Mucosa of gallbladder (tissue), 1 donor: ENCODE measurements at regions not wholly inside any gene's neighbourhood (a gene's known extent, or its start where the extent isn't known, plus 50 kb on each side); places are given as distances from the start of the nearest gene placed in this dataset.
A peak's percentile ranks its signal among the peaks of the same experiment; 100 is the strongest.

Experiments
- DNase-seq: peaks from one replicate; pipeline ENCODE4 v3.0.0-alpha.2; 2020; ENCODE audit warnings: low spot score
- donor health status: DM: no; HTN: no; CAD: no.

DNA sequence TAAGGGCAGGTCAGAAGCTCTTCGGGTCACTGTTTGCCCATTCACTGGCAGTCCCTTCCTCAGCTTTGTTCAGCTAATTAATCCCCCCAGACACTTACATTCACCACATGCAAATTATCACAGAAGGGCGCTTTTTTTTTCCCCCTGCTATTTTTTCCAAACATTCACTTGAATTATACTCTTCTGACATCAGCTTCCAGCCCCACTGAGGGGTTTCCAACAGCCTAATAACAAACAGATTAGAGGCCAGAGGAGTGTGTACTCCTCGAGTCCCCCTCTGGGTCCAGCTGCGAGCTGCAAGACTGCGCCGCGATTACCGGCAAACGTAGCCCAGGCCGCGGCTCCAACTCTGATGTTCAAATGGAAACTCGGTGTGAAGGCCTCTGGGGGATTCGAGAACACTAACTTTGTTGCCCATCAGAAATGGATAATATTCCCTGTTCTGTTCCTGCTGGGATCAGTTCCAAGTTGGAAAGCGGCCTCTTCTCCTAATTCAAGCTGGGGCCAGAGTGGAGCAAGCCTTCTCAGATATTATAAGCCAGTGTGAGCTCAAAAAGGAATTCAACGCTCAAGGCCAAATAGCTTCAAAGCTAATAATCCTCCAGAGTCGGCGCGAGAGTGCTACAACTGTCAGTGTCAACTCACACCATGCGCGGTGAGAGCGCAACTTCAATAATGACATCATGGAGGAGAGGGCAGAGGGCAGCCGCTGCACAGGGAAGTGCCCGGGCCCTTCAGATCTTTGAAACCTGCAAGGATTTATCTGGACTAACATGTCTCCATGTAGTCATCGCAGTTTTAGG is 560.8 kb downstream of the BNC2 start:
- peak; percentile 66 for DNase-seq

DNA sequence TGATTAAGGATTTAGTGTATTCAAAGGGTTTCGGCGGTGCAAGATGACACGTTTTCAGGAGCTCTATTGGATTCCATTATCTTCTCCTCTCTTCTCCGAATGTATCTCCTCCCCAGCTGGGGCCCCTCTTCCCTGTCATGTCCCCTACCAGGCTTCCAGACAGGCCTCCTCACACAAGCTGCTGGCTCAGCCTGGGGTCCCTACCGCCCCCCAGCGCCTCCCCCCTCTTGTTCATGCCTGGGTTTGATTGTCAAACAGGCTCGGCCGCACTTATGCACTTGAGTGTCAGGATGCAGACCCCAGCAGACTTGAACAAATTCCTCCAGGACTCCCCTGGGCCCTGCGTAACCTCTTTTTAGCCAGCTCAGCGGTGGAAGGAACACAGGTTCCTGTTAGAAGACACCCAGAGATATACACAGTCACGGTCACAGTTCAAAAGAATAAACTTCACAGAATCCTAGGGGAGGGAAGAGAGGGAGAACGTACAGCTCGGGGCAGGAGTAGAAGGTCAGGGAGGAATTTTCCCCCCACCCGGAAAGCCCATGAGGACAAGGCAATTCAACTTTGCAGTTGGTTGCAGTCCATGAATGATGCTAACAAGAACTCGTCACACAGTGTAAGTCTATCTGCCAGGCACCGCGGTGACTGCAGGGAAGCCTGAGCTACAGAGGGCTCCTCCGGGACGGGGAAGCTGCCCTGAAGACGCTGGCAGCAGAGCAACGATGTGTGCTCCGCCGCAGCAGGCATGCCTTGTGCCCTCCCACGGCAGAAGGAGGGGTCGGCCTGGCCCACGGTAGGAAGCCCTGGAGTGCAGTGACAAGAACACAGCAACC is 560.0 kb downstream of the BNC2 start:
- no peak for DNase-seq

DNA sequence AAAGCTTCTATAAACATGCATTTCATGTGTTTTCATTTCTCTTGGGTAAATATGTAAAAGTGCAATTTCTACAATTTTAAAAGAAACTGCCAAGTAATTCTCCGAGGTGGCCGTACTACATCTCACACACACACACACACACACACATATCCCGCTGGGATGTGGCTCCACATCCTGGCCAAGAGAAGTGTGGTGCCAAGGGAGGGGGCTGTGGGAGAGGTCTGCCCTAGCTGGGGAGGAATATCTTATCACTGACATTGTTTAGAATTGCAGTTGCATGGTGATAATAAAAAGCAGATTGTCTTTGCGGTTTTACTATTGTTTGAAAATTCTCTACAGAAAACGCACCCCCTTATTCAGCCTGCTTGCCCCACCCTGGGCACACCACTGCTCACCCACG is 558.4 kb downstream of the BNC2 start:
- no peak for DNase-seq

DNA sequence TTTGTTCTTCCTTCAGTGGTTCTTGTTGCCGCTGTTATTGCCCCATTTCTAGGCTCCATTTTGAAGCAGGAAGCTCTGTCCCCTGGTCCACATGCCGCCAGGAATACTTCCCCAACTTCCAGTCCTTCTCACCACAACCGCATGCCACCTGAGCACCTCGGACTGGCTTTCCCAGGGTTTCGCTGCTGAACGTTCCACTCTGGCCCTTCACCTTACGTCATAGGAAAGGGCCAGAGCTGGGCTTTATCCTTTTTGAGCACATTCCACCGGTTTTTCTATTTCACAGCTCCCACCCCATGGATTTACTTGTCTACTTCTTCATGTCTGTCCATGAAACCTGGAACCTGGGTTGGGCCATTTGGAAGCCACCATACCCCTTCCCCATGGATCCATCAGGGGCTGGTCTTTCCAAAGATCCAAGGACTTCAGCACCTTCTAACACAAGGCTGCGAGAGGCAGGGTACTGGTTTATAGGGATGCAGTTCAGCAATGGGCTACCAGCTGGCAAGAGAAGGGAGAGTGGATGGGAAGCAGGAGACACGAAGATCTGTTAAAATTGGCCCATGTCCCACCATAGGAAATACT is 557.4 kb downstream of the BNC2 start:
- no peak for DNase-seq

DNA sequence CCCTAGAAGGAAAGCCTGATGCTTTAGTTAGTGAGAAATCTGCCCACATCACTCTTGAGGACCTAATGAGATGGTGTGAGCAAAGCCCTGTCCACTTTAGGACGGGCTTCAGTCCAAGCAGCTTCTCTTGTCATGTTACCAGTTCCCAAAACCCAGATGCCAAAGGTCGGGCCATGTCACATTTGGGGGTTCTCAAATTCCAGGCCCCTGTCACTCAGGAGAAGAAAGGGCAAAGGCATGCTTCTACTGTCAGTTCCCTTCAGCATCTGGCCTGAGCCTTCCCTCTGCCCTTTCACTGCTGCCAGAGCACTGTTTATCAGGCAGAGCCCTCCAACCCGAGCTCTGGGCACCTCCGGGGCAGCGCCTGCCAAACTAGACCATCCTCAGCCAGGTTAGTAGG is 556.0 kb downstream of the BNC2 start:
- no peak for DNase-seq

DNA sequence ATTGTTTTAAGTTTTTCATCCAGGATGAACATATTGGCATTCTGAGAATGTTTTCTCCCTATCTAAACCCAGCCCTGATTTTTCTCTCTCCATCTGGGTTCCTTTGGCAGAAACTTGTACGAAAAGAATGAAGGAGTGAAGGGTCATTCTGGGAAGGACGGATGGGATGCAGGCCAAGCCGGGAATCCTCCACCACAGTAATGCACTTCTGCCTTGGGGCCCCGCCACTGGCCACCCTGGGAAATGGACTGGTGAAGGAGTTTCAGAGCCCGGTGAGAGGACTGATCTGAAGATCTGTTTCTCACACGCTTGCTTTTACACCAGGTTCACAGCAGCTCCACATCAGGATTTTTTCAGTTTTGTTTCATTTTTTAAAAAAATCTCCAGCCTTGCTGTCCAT is 554.8 kb downstream of the BNC2 start:
- no peak for DNase-seq

DNA sequence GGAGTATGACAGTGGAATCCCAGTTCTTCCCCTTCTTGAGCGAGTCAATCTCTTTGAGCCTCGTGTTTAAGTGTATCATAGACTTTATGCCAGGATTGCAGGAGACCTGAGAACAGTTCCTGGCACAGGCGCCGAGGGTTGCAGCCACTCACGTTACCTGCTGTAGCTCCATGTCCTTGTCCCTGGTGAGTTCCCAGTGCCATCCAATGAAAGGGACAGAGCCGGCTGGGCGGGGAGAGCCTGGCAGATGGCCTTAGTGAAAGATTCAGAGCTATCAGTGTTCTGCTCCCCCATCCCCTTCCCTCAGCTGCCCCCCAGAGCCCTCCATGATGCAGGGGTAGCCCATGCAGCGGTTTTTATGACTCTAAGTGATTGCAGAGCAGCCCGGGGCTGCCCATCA is 554.0 kb downstream of the BNC2 start:
- DNase-seq: no peak

DNA sequence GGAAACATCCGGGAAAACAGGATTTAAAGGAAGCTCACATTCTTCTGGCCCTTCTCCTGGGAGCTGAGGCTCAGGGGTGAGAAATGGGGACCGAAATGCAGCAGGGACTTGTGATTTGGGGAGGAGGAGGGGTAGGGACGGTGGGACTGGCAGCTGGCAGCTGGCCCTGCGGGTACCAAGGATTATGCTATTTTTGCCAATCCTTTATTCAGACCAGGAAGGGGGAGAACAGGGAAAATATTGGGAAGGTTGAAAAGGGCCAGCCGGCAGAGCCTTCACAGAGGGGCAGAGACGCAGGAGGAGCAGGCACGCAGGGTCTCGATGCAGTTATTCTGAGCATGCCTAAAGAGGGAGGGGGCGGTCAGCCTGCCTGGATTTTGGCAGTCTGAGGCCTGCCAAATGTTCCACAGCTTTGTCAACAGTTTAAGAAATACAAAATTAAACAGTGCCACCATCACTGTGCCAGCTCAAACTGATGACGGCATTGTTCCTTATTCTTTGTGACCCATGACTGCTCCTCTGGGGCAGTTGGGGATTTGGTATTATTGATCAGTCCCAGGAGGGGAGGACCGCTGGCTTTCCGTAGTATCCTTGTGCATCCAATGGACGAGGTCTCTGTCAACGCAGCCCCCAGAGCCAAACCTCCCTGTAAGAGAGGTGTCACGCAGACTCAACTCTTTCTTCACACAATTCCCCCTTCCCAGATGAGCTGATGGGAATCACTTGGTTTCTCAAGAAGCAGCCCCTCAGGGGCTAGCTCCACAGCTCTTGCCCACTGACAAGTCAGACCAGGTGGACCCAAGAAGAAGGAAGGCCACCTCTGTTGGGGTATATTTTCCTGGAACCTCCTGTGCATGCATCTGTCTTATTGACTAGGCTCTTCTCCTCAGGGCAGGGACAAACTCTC is 553.3 kb downstream of the BNC2 start:
- no peak for DNase-seq

DNA sequence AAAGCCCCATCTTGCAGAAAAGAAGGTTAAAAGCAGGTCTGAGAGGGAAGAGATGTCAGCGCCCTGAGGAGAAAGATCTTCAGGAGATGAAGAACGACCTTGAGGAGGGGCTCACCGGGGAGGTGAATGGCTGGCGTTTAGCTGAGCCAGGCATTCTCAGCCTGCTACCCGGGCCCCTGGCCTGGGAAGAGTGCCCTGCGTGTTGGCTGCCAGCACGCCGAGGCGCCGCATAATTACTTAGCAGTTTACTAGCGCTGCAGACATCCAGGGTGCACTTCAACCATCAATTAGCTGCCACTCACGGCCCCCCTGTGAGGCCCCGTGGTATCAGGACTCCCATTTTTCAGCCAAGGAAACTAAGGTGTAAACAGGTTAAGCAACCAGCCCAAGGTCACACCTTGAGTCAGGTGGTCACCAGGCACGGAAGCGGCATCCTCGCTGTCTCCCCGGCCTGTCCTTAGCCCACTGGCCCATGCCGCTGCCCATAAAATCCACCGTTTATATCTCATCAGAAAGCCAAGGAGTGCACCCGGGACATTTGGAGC is 551.9 kb downstream of the BNC2 start:
- no peak for DNase-seq

DNA sequence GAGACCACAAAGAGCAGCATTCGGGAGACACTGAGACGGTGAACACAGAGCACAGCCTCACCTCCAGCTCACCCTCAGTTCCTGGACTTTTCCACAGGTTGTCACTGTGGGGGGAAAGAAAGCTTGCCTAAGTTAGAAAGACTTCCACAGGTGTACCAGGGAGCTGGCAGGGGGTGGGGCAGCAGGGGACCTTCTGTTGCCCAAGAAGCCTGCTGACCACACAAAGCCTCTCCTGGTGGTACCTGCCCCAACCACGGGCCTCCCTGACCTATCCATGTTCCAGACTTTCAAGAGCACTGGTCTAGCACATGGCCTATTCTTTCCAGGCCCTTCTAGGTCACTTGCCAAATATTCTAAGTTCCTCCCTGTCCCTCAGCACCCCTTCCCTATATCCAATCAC is 550.8 kb downstream of the BNC2 start:
- no peak for DNase-seq

DNA sequence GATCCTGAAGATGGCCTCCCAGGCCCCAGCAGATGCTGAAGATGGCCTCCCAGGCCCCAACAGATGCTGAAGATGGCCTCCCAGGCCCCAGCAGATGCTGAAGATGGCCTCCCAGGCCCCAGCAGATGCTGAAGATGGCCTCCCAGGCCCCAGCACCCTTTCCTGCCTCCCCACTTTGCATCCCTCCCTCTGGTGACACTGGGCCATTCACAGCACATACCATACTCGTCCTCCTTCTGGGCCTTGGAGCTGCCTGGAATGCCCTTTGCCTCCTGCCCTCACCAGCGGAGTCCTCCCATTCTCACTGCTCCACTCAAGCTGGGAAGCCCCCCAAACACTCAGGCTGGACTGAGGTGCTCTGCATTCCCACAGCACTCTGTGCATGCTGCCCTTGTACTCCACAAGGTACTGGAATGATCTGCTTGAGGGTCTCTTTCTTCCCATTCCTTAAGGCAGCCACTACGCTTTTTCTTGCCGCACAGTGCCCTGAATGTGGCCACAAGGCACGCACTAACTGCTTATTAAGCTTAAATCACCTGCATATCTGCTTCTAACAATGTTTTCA is 550.0 kb downstream of the BNC2 start:
- no peak for DNase-seq

DNA sequence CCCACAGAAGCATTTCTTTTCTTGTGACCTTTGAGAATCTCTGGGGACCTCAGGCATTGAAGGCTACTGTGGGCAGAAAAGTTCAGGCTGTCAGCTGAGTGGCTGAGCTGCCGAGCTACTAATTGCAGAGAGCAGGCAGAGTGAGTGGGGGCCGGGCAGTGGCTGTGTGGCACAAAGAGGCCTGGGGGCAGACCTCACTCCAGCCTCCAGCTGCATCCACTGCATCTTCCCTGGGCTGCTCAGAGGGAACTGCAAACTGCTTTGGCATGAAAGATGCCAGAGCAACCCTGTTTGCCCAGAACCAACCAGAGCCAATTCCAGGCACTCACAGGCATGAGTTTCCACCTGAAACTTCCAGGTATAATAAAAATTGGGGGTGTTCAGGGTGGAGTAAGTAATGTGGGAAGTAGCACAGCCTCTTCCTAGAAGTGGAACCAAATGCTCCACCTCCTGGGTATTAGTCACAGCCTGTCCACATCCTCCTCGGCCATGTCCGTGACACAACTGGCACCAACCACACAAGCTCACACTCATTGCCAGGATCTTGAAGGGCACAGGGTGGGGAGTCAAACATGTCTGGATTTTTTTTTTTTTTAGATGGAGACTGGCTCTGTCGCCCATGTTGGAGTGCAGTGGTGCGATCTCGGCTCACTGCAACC is 548.9 kb downstream of the BNC2 start:
- no peak for DNase-seq

DNA sequence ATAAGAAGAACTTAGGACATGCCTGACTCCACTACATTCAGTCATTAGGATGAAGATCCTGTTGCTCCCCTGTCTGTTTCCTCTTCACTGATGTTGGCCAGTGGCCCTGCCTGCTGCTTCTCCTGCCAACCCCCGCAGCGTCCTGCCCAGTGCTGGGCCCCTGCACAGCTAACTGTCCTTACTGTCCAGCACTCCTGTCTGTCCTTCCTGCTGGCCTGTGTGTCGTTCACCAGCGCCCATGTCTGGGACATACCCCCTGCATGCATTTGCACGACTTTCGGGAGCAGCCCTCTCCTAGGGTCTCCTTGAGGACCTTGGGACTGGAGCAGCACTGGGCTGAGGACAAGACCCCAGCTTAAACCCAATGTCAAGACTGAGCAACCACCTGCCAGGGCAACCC is 547.6 kb downstream of the BNC2 start:
- DNase-seq: no peak

DNA sequence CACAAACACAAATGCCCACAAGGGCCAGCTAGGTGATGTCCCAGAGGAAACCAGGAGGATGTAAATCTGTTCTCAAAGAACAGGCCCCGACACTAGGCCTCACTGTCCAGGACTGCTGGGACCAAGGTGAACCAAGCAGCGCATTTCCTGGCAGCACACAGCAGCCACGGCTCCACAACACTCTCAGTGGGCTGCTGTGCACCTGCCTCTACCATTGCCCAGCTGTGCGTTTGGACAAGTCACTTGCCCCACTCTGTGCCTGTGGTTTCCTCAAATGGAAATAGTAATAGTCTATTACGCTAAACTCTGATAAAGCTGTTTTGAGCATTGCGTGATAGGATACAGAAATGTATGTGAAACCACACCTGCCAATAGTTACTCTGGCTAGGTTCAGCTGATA is 544.5 kb downstream of the BNC2 start:
- DNase-seq: no peak

DNA sequence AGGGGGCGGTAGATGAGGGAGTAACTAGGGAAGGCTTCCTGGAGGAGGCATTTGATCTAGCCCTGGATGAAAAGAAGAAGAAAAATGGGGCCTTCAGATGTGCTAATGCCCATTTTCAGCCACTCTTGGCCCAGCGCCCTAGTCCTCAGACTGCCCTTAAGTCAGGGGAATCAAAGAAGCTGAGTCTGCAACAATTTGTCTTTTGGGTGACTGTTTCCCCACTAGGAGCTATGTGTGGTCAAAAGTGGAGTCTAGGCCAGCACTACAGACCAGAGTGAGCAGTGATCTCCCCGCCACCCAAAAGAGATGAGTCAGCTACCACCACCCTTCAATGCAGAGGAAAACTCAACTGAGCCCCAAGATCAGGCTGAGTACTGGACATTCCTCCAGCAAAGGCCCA is 542.1 kb downstream of the BNC2 start:
- no peak for DNase-seq

DNA sequence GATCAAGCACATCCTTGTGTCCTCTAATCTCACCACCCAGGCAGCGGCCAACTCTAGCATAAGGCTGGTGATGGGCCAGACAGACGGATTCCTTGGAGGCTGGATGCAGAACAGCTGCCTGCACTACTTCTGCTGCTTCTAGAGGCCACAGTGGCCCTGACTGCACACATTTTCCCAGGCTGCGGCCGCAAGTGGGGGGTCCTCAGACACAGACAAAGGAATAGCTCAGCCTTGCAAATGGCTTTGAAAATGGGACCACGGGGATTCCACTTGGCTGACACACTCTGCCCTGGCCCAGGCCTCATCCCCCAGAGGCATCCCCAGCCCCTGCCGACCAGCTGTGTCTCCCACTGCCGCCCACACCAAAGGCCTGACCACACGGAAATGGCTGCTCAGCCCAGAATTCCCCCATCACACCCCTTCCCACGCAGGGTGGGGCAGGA is 540.8 kb downstream of the BNC2 start:
- DNase-seq: peak; percentile 44

DNA sequence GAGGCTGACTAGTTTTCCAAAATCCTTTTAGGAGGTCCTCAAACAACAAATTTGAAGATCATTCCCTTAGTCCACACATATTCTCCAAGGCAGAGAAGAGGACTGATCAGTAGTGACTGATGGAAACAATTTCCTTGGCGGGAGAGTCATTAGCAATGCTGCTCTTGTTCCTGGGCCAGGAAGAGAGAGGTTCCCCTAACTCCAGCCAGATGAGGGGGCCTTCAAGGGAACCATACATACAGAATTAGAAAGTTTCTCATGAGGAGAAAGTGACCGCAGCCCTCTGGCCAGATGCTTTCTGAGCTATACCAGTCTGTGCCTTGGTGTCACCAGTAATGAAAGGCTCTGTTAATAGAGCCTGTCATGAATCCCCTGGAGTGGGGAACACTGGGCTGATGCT is 539.4 kb downstream of the BNC2 start:
- DNase-seq: no peak

DNA sequence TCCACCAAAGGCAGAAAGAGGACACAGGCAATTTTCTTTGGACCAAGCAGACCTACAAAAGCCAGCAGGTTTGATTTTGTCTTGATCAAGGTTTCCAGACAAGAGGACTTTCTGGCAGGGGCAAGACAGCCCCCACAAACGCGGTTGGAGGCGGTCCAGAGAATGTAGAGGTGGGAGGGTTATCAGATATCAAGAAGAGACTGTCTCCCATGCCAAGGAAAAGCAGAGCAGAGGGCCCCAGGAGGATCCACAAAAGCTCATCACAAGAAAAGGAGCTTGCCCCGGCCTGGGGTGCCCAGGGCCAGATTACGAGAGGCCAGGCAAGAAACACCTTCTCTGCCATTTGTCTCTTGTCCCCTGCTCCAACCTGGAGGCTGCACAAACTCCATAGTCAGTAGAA is 538.9 kb downstream of the BNC2 start:
- DNase-seq: no peak

DNA sequence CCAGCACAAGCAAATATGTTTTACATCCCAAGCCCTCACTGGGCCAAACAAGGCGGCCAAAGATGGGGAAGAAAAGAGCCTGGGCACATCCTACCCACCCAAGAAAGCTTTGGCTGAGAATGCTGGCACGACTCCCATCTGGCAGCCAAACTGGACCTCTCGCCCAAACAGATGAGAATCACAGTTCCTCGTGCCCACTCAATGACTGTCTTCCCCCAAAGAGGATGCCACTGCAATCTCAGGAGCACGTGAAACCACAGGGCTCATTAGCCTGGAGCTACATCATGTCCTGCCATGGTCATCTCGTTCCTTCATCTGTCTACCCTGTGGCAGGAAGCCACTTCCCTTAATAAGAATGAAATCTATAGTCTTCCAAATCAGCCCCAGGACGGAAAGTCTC is 536.8 kb downstream of the BNC2 start:
- DNase-seq: no peak

DNA sequence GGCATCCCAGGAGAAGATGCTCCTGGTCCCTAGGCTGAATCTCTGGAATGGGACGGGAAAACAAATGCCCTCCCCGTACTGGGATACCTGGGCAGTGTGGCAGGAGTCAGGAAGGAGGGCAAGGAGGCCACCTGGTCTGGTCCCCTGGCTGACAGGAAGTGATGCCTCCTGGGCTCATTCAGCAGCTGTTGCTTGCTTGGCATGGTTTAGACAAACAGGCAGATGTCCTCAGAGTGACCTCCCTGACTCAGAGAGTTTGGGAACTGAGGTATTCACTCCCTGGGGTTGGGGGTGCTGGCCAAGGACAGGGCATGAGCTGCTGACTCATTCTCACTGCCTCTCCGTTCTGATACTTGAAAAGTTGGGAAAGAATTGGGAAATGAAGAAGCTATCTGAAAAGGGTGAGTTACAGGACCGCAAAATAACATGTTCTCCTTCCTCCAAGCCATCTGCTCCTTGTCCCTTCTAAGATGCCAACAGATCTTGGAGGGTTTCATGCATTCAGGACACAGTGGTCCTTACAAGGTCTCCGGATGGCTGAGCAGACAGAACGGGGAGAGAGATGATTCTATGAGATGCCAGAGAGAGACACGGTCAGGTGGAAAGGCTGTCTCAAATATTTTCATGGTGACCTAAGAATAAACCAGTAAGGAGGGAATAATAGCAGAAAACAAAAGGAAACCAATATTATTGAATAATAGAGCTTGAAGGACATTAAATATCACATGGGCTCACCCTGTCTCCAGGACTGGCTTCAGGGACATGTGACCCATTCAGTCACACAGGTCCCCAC is 534.5 kb downstream of the BNC2 start:
- peak; percentile 32 for DNase-seq
